ENCODE measurements at regions not wholly inside any gene's neighbourhood (a gene's known extent, or its start where the extent isn't known, plus 50 kb on each side); places are given as distances from the start of the nearest gene placed in this dataset.
A peak's percentile ranks its signal among the peaks of the same experiment; 100 is the strongest.
"Not testable (repeated sequence)": the region's sequence is repeated elsewhere in the genome, so short reads cannot be mapped to it uniquely, and the experiment has no call there.

GRCh38 chr15:30222798-30223591, 88.1 kb downstream of the GOLGA8T start:
- H3K4me1 ChIP-seq (ENCODE audit: control insufficient read depth, insufficient read depth, low read length); H3K36me3 Mint-ChIP-seq (ENCODE audit: low read depth); H3K27ac ChIP-seq (ENCODE audit: low read depth, low read length); H3K9me3 Mint-ChIP-seq; H3K27me3 Mint-ChIP-seq (ENCODE audit: insufficient read depth); H3K4me1 Mint-ChIP-seq; H3K4me3 ChIP-seq (ENCODE audit: low read length); H3K36me3 ChIP-seq (ENCODE audit: control insufficient read depth, insufficient read depth, low read length); H3K9me3 ChIP-seq (ENCODE audit: control insufficient read depth, low read length); H3K27ac Mint-ChIP-seq; H3K4me3 Mint-ChIP-seq; DNase-seq; H3K9ac ChIP-seq (ENCODE audit: extremely low read depth, low read length, poor library complexity, severe bottlenecking): not testable (repeated sequence)
- WGBS, 2 experiments (ENCODE audit: insufficient coverage in 1 of 2, insufficient read length in 1 of 2): 9% methylated on average over 4 of the region's 91 CpGs; no CpG with 5 or more reads in 1 of the 2 experiments
- H3K27me3 ChIP-seq (ENCODE audit: control insufficient read depth, insufficient read depth, low read length, poor library complexity, severe bottlenecking): peaks cover 10% of the 10 kb centered on the region

GRCh38 chr15:30225233-30225891, 90.5 kb downstream of the GOLGA8T start:
- peak; percentile 52 for DNase-seq
- not testable (repeated sequence) for H3K27ac ChIP-seq (ENCODE audit: low read depth, low read length); H3K9ac ChIP-seq (ENCODE audit: extremely low read depth, low read length, poor library complexity, severe bottlenecking); H3K27me3 Mint-ChIP-seq (ENCODE audit: insufficient read depth); H3K36me3 Mint-ChIP-seq (ENCODE audit: low read depth); H3K9me3 ChIP-seq (ENCODE audit: control insufficient read depth, low read length); H3K36me3 ChIP-seq (ENCODE audit: control insufficient read depth, insufficient read depth, low read length); H3K4me1 ChIP-seq (ENCODE audit: control insufficient read depth, insufficient read depth, low read length); H3K4me3 Mint-ChIP-seq; H3K27ac Mint-ChIP-seq; H3K4me1 Mint-ChIP-seq; H3K9me3 Mint-ChIP-seq; H3K4me3 ChIP-seq (ENCODE audit: low read length)
- WGBS, 2 experiments (ENCODE audit: insufficient coverage in 1 of 2, insufficient read length in 1 of 2): 39% methylated on average over 31 of the region's 77 CpGs; no CpG with 5 or more reads in 1 of the 2 experiments
- peaks cover 10% of the 10 kb centered on the region for H3K27me3 ChIP-seq (ENCODE audit: control insufficient read depth, insufficient read depth, low read length, poor library complexity, severe bottlenecking)

GRCh38 chr15:30261432-30262141, 126.7 kb downstream of the GOLGA8T start:
- H3K9me3 Mint-ChIP-seq; H3K4me3 Mint-ChIP-seq; H3K27me3 Mint-ChIP-seq (ENCODE audit: insufficient read depth); H3K4me1 Mint-ChIP-seq; H3K9ac ChIP-seq (ENCODE audit: extremely low read depth, low read length, poor library complexity, severe bottlenecking); H3K36me3 Mint-ChIP-seq (ENCODE audit: low read depth); H3K27me3 ChIP-seq (ENCODE audit: control insufficient read depth, insufficient read depth, low read length, poor library complexity, severe bottlenecking); H3K36me3 ChIP-seq (ENCODE audit: control insufficient read depth, insufficient read depth, low read length); H3K9me3 ChIP-seq (ENCODE audit: control insufficient read depth, low read length); H3K4me3 ChIP-seq (ENCODE audit: low read length); H3K27ac ChIP-seq (ENCODE audit: low read depth, low read length); H3K4me1 ChIP-seq (ENCODE audit: control insufficient read depth, insufficient read depth, low read length); H3K27ac Mint-ChIP-seq: not testable (repeated sequence)
- 94% methylated on average over 6 of the region's 23 CpGs; no CpG with 5 or more reads in 1 of the 2 experiments for WGBS, 2 experiments (ENCODE audit: insufficient coverage in 1 of 2, insufficient read length in 1 of 2)
- peak; percentile 12 for DNase-seq

- H3K4me3 ChIP-seq (ENCODE audit: low read length); H3K4me1 ChIP-seq (ENCODE audit: control insufficient read depth, insufficient read depth, low read length); H3K9me3 Mint-ChIP-seq; H3K9ac ChIP-seq (ENCODE audit: extremely low read depth, low read length, poor library complexity, severe bottlenecking); H3K27ac Mint-ChIP-seq; H3K9me3 ChIP-seq (ENCODE audit: control insufficient read depth, low read length); DNase-seq; H3K36me3 ChIP-seq (ENCODE audit: control insufficient read depth, insufficient read depth, low read length); H3K27me3 Mint-ChIP-seq (ENCODE audit: insufficient read depth); H3K27me3 ChIP-seq (ENCODE audit: control insufficient read depth, insufficient read depth, low read length, poor library complexity, severe bottlenecking); H3K36me3 Mint-ChIP-seq (ENCODE audit: low read depth); H3K27ac ChIP-seq (ENCODE audit: low read depth, low read length); H3K4me3 Mint-ChIP-seq; H3K4me1 Mint-ChIP-seq: not testable (repeated sequence)
- WGBS, 2 experiments (ENCODE audit: insufficient coverage in 1 of 2, insufficient read length in 1 of 2): no CpG with 5 or more reads among the region's 14 CpGs
These were observed 127.2 kb downstream of the GOLGA8T start for GRCh38 chr15:30262142-30262460.

- H3K4me3 Mint-ChIP-seq; H3K4me1 ChIP-seq (ENCODE audit: control insufficient read depth, insufficient read depth, low read length); DNase-seq; H3K9me3 ChIP-seq (ENCODE audit: control insufficient read depth, low read length); H3K9me3 Mint-ChIP-seq; H3K4me1 Mint-ChIP-seq; H3K36me3 ChIP-seq (ENCODE audit: control insufficient read depth, insufficient read depth, low read length); H3K27me3 Mint-ChIP-seq (ENCODE audit: insufficient read depth); H3K27ac ChIP-seq (ENCODE audit: low read depth, low read length); H3K4me3 ChIP-seq (ENCODE audit: low read length); H3K27ac Mint-ChIP-seq; H3K27me3 ChIP-seq (ENCODE audit: control insufficient read depth, insufficient read depth, low read length, poor library complexity, severe bottlenecking); H3K9ac ChIP-seq (ENCODE audit: extremely low read depth, low read length, poor library complexity, severe bottlenecking); H3K36me3 Mint-ChIP-seq (ENCODE audit: low read depth): not testable (repeated sequence)
- 100% methylated on average over 1 of the region's 4 CpGs; no CpG with 5 or more reads in 1 of the 2 experiments for WGBS, 2 experiments (ENCODE audit: insufficient coverage in 1 of 2, insufficient read length in 1 of 2)
These were observed 129.1 kb downstream of the GOLGA8T start for GRCh38 chr15:30264000-30264399.

GRCh38 chr15:30295150-30295844, 98.0 kb downstream of the CHRFAM7A start:
- H3K27ac Mint-ChIP-seq, H3K9me3 Mint-ChIP-seq: not testable (repeated sequence)

More at GRCh38 chr15:30295150-30295844, 98.0 kb downstream of the CHRFAM7A start:
- not testable (repeated sequence) for H3K4me1 ChIP-seq (ENCODE audit: control insufficient read depth, insufficient read depth, low read length); H3K9ac ChIP-seq (ENCODE audit: extremely low read depth, low read length, poor library complexity, severe bottlenecking); DNase-seq; H3K36me3 Mint-ChIP-seq (ENCODE audit: low read depth); H3K27ac ChIP-seq (ENCODE audit: low read depth, low read length); H3K4me1 Mint-ChIP-seq; H3K9me3 ChIP-seq (ENCODE audit: control insufficient read depth, low read length); H3K4me3 ChIP-seq (ENCODE audit: low read length); H3K36me3 ChIP-seq (ENCODE audit: control insufficient read depth, insufficient read depth, low read length); H3K27me3 ChIP-seq (ENCODE audit: control insufficient read depth, insufficient read depth, low read length, poor library complexity, severe bottlenecking); H3K27me3 Mint-ChIP-seq (ENCODE audit: insufficient read depth); H3K4me3 Mint-ChIP-seq
- WGBS, 2 experiments (ENCODE audit: insufficient coverage in 1 of 2, insufficient read length in 1 of 2): no CpG with 5 or more reads among the region's 14 CpGs
